H1 (cell line): ENCODE measurements at regions not wholly inside any gene's neighbourhood (a gene's known extent, or its start where the extent isn't known, plus 50 kb on each side); places are given as distances from the start of the nearest gene placed in this dataset.

ENCODE experiments used
- CTCF ChIA-PET: fragments of 300-600 bp; sonication (Branson Sonifier 250); formaldehyde crosslinking; loops from one replicate; lab custom pipeline; 2021; ENCODE audit not compliant: partially characterized antibody; lab: Charles Lee
- POLR2A ChIA-PET: fragments of 300-600 bp; sonication (Branson Sonifier 250); formaldehyde crosslinking; loops from one replicate; lab custom pipeline; 2021; ENCODE audit warnings: inconsistent platforms; ENCODE audit not compliant: partially characterized antibody; lab: Charles Lee
- DNase-seq, 2 experiments: peaks; one replicate each; pipeline versions ENCODE4 v3.0.0 to v3.0.0-alpha.2; 2010 to 2022; ENCODE audit warnings: low spot score in 2 of 2, low read depth in 1 of 2, mixed read lengths in 1 of 2
- FAIRE-seq: peaks from 2 replicates; lab custom pipeline; 2011; peaks lifted over from hg19 to GRCh38; lab: Jason Lieb, UNC
- H2AFZ ChIP-seq: 2 replicates; pipeline ENCODE4 v1.8.1; 2012; ENCODE audit warnings: low read length, inconsistent platforms
- H2AK5ac ChIP-seq: 2 replicates; pipeline ENCODE4 v1.6.1; 2013; ENCODE audit warnings: low read depth, low read length
- H2BK120ac ChIP-seq: replicated peaks from 2 replicates; pipeline ENCODE3; 2013; ENCODE audit warnings: low read depth, low read length, inconsistent platforms
- H2BK12ac ChIP-seq: 2 replicates; pipeline ENCODE4 v1.6.1; 2013; ENCODE audit warnings: low read depth, low read length
- H2BK15ac ChIP-seq: 2 replicates; pipeline ENCODE4 v1.6.1; 2013; ENCODE audit warnings: low read length
- H2BK20ac ChIP-seq: 2 replicates; pipeline ENCODE4 v1.6.1; 2013; ENCODE audit warnings: low read length
- H2BK5ac ChIP-seq: 2 replicates; pipeline ENCODE4 v1.6.1; 2013; ENCODE audit warnings: low read depth, low read length
- H3K14ac ChIP-seq: 2 replicates; pipeline ENCODE4 v1.6.1; 2013; ENCODE audit warnings: inconsistent platforms; ENCODE audit not compliant: insufficient read length
- H3K18ac ChIP-seq: 2 replicates; pipeline ENCODE4 v1.6.1; 2013; ENCODE audit warnings: low read length; ENCODE audit errors: extremely low read depth
- H3K23ac ChIP-seq: 2 replicates; pipeline ENCODE4 v1.6.1; 2013; ENCODE audit warnings: inconsistent platforms; ENCODE audit not compliant: insufficient read length
- H3K23me2 ChIP-seq: 2 replicates; pipeline ENCODE4 v1.6.1; 2013; ENCODE audit warnings: low read depth, low read length
- H3K27ac ChIP-seq: 2 replicates; pipeline ENCODE4 v1.6.1; 2011; ENCODE audit warnings: low read depth, low read length, inconsistent platforms
- H3K27me3 ChIP-seq, 4 experiments: replicated peaks in 1 of 4; 1 replicate in 1 of 4; 2 replicates in 3 of 4; pipeline versions ENCODE4 v1.6.1 to v1.8.1; 2011 to 2013; ENCODE audit warnings: low read length in 3 of 4, mild to moderate bottlenecking in 3 of 4, inconsistent platforms in 2 of 4, mixed read lengths in 2 of 4, moderate library complexity in 1 of 4; ENCODE audit not compliant: control insufficient read depth in 3 of 4, insufficient read depth in 3 of 4; ENCODE audit errors: extremely low read depth in 1 of 4
- H3K36me3 ChIP-seq, 4 experiments: 2 replicates each; pipeline versions ENCODE4 v1.6.1 to v1.8.1; 2011 to 2013; ENCODE audit warnings: mild to moderate bottlenecking in 4 of 4, low read length in 3 of 4, moderate library complexity in 2 of 4, control low read depth in 1 of 4, inconsistent platforms in 1 of 4; ENCODE audit not compliant: insufficient read depth in 4 of 4, control insufficient read depth in 2 of 4
- H3K4ac ChIP-seq: replicated peaks from 2 replicates; pipeline ENCODE3; 2013; ENCODE audit warnings: low read length, low read depth, mixed read lengths, inconsistent platforms; ENCODE audit not compliant: insufficient read length
- H3K4me1 ChIP-seq, 4 experiments: replicated peaks in 1 of 4; 1 replicate in 1 of 4; 2 replicates in 3 of 4; pipeline versions ENCODE4 v1.6.1 to v1.8.1; 2011 to 2013; ENCODE audit warnings: low read length in 3 of 4, inconsistent platforms in 2 of 4, mixed read lengths in 1 of 4; ENCODE audit not compliant: insufficient read depth in 4 of 4, control insufficient read depth in 3 of 4
- H3K4me2 ChIP-seq, 2 experiments: 2 replicates each; pipeline versions ENCODE4 v1.6.1 to v1.8.1; 2011 to 2013; ENCODE audit warnings: low read depth in 2 of 2, low read length in 2 of 2, control low read depth in 1 of 2, inconsistent platforms in 1 of 2, mild to moderate bottlenecking in 1 of 2; ENCODE audit not compliant: insufficient read depth in 1 of 2
- H3K4me3 ChIP-seq, 4 experiments: fragments of 200-600, 300-600 bp in 1 of 4; sonication (generic), shearing (Covaris generic), sonication (Bioruptor Twin) in 1 of 4; 2 replicates each; pipeline versions ENCODE4 v1.5.1 to v1.8.1; 2011 to 2016; ENCODE audit warnings: low read length in 4 of 4, low read depth in 3 of 4, control low read depth in 2 of 4, inconsistent platforms in 2 of 4, mild to moderate bottlenecking in 2 of 4, mixed read lengths in 1 of 4, moderate library complexity in 1 of 4; ENCODE audit not compliant: insufficient read depth in 2 of 4; ENCODE audit errors: extremely low read depth in 1 of 4
- H3K56ac ChIP-seq: replicated peaks from 2 replicates; pipeline ENCODE3; 2013; ENCODE audit warnings: low read depth, mild to moderate bottlenecking, mixed read lengths, low read length, inconsistent platforms; ENCODE audit not compliant: insufficient read length
- H3K79me1 ChIP-seq: 2 replicates; pipeline ENCODE4 v1.6.1; 2013; ENCODE audit warnings: low read depth, low read length, control low read depth
- H3K79me2 ChIP-seq, 2 experiments: 2 replicates each; pipeline versions ENCODE4 v1.6.1 to v1.8.1; 2012 to 2013; ENCODE audit warnings: low read length in 2 of 2, mild to moderate bottlenecking in 2 of 2, inconsistent platforms in 1 of 2; ENCODE audit not compliant: insufficient read depth in 2 of 2, control insufficient read depth in 1 of 2
- H3K9ac ChIP-seq, 4 experiments: replicated peaks in 1 of 4; 1 replicate in 1 of 4; 2 replicates in 3 of 4; pipeline versions ENCODE4 v1.6.1 to v1.8.1; 2011 to 2013; ENCODE audit warnings: low read depth in 3 of 4, low read length in 3 of 4, control low read depth in 2 of 4, mild to moderate bottlenecking in 2 of 4, moderate library complexity in 2 of 4, inconsistent platforms in 1 of 4; ENCODE audit errors: extremely low read depth in 1 of 4
- H3K9me3 ChIP-seq, 2 experiments: 2 replicates each; pipeline versions ENCODE4 v1.6.1 to v1.8.1; 2012 to 2013; ENCODE audit warnings: mild to moderate bottlenecking in 2 of 2, moderate library complexity in 2 of 2, control low read depth in 1 of 2, inconsistent platforms in 1 of 2, low read depth in 1 of 2, low read length in 1 of 2, mixed read lengths in 1 of 2; ENCODE audit not compliant: insufficient read depth in 2 of 2
- H4K20me1 ChIP-seq, 2 experiments: replicated peaks in 1 of 2; 2 replicates each; pipeline versions ENCODE3 to v1.8.1; 2011 to 2013; ENCODE audit warnings: inconsistent platforms in 2 of 2, low read length in 2 of 2, mild to moderate bottlenecking in 1 of 2; ENCODE audit not compliant: insufficient read depth in 2 of 2, control insufficient read depth in 1 of 2
- H4K5ac ChIP-seq: 2 replicates; pipeline ENCODE4 v1.6.1; 2013; ENCODE audit warnings: low read length, low read depth, mixed read lengths, inconsistent platforms; ENCODE audit not compliant: insufficient read length
- H4K8ac ChIP-seq: 2 replicates; pipeline ENCODE4 v1.8.0; 2013; ENCODE audit warnings: mild to moderate bottlenecking, moderate library complexity, low read length, inconsistent platforms; ENCODE audit not compliant: insufficient read depth; ENCODE audit errors: extremely low read depth
- H4K91ac ChIP-seq: replicated peaks from 2 replicates; pipeline ENCODE3; 2013; ENCODE audit warnings: low read length, mixed read lengths, inconsistent platforms; ENCODE audit not compliant: insufficient read length
- CEBPB ChIP-seq: IDR thresholded peaks from 2 replicates; pipeline ENCODE4 v1.6.1; 2012; ENCODE audit warnings: low read depth, low read length
- MAFK ChIP-seq: IDR thresholded peaks from 2 replicates; pipeline ENCODE4 v1.6.1; 2012; ENCODE audit warnings: low read depth, mild to moderate bottlenecking, improper control_type of control experiment, low read length
- WGBS, 2 experiments: shearing (Covaris generic) in 1 of 2; methylation state at CpG; one replicate each; pipeline versions ENCODE4 v1.1.6 to v1.1.7; 2013 to 2015; ENCODE audit warnings: low lambda C conversion rate in 2 of 2, mixed read lengths in 2 of 2, inconsistent platforms in 1 of 2, low coverage in 1 of 2, missing lambda C conversion rate in 1 of 2; ENCODE audit not compliant: insufficient replicate concordance in 2 of 2, insufficient coverage in 1 of 2, insufficient read length in 1 of 2; ENCODE audit errors: extremely low coverage in 1 of 2, missing lambda C conversion rate in 1 of 2; 5-methylcytosine and 5-hydroxymethylcytosine counted together

GRCh38 chr1:194802572-194802971 lies 1616.2 kb upstream of the B3GALT2 start:
- no peak overlapping the region for H2BK20ac ChIP-seq
- H3K79me1 ChIP-seq: no peaks in the 10 kb centered on the region
- peak overlapping the region; percentile 62 for H2AFZ ChIP-seq
- H2BK12ac ChIP-seq: no peak overlapping the region
- no peak overlapping the region for H4K5ac ChIP-seq
- FAIRE-seq (no peak), DNase-seq (no peak)
- H2BK15ac ChIP-seq: no peak overlapping the region
- no peaks in the 10 kb centered on the region for H3K23me2 ChIP-seq
- WGBS, 2 experiments: 92% methylated on average over 3 of the region's 3 CpGs; no CpG with 5 or more reads in 1 of the 2 experiments
- H3K4me2 ChIP-seq: no peak overlapping the region
- H3K14ac ChIP-seq: no peak overlapping the region
- no peak overlapping the region for H4K8ac ChIP-seq
- no peaks in the 10 kb centered on the region for H3K36me3 ChIP-seq
- H2AK5ac ChIP-seq: no peak overlapping the region
- no peak overlapping the region for H3K9ac ChIP-seq
- no peak overlapping the region for H3K56ac ChIP-seq
- H2BK120ac ChIP-seq: no peak overlapping the region
- H3K27ac ChIP-seq: no peak overlapping the region
- no peak overlapping the region for H4K91ac ChIP-seq
- no peak overlapping the region for H3K4ac ChIP-seq
- H3K4me1 ChIP-seq: no peaks in the 10 kb centered on the region
- H3K79me2 ChIP-seq: no peaks in the 10 kb centered on the region
- H4K20me1 ChIP-seq: no peaks in the 10 kb centered on the region
- H2BK5ac ChIP-seq: no peak overlapping the region
- no peak overlapping the region for H3K4me3 ChIP-seq
- ChIA-PET CTCF (interaction anchor here (1.1 kb wide), 1 partner anchor 98 kb away, joined by 4 read pairs; no protein-coding TSS in a partner anchor), POLR2A (no interaction called here)
- H3K18ac ChIP-seq: no peak overlapping the region
- TF ChIP-seq MAFK (peak; percentile 77; the same call in 1 of the 2 replicates), CEBPB (no peak)
- H3K9me3 ChIP-seq: peaks cover under 1 to 6% of the 10 kb centered on the region in 2 experiments; a peak in 3 of 4 replicates
- no peaks in the 10 kb centered on the region for H3K27me3 ChIP-seq
- no peak overlapping the region for H3K23ac ChIP-seq
